Type B pancreatic cell (in vitro differentiated cells): ENCODE measurements at regions not wholly inside any gene's neighbourhood (a gene's known extent, or its start where the extent isn't known, plus 50 kb on each side); places are given as distances from the start of the nearest gene placed in this dataset.

ENCODE experiments used
- DNase-seq: peaks from one replicate; pipeline ENCODE4 v3.0.0; 2021; ENCODE audit warnings: mixed read lengths; ENCODE audit not compliant: unreplicated experiment; ENCODE audit errors: extremely low spot score
- H3K27ac Mint-ChIP-seq: 2 replicates; pipeline ENCODE4 v1.8.0; 2021; ENCODE audit warnings: mild to moderate bottlenecking, mixed read lengths
- H3K27me3 Mint-ChIP-seq: 2 replicates; pipeline ENCODE4 v1.8.0; 2021; ENCODE audit warnings: mixed read lengths
- H3K36me3 Mint-ChIP-seq: 2 replicates; pipeline ENCODE4 v1.8.0; 2021; ENCODE audit warnings: mixed read lengths
- H3K4me1 Mint-ChIP-seq: one replicate; pipeline ENCODE4 v1.8.0; 2021; ENCODE audit warnings: mixed read lengths; ENCODE audit not compliant: unreplicated experiment
- H3K4me3 Mint-ChIP-seq: 2 replicates; pipeline ENCODE4 v1.8.0; 2021; ENCODE audit warnings: mild to moderate bottlenecking, mixed read lengths
- H3K9me3 Mint-ChIP-seq: 2 replicates; pipeline ENCODE4 v1.8.0; 2021; ENCODE audit warnings: mixed read lengths
- TF ChIP-seq, protein P1 (sequence below): fragments of 200-600 bp; sonication (generic); conservative IDR thresholded peaks from 2 replicates; pipeline ENCODE4 v1.5.0; 2021; ENCODE audit warnings: antibody characterized with exemption, mild to moderate bottlenecking

DNA sequence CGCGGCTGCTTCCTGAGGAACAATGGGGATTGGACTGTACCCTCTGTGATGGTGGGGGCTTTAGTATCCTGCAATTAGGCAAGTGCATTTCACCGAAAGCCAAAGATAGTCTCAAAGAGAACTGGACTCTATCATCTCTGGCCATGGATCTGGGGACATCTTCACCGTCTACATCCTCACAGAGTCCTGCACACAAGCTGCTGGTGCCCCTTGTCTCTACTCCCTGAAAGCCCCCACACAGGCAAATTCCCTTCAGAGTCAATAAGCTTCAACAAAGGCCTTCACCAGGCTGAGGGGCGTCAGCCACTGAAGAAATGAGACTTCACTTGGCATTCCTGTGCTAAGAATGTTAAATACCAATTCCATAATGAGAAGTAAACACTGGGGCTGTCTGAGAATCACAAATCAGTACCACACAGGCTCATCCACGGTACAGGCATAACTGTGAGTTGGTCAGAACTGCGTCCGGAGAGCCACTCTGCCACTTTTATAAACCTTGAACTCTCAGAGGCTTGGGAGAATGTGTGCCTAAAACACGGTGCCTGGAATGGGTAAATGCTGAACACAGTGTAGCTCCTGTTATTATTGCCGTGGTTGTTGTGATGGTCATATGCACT is 432.7 kb downstream of the ZNF521 start:
- Mint-ChIP-seq H3K27me3 (peaks cover 19% of the 10 kb centered on the region), H3K27ac (no peak overlapping the region), H3K4me3 (no peak overlapping the region), H3K36me3 (no peaks in the 10 kb centered on the region), H3K9me3 (no peaks in the 10 kb centered on the region), H3K4me1 (peaks cover 8% of the 10 kb centered on the region)
- DNase-seq = no peak
- TF ChIP-seq, protein P1, sequence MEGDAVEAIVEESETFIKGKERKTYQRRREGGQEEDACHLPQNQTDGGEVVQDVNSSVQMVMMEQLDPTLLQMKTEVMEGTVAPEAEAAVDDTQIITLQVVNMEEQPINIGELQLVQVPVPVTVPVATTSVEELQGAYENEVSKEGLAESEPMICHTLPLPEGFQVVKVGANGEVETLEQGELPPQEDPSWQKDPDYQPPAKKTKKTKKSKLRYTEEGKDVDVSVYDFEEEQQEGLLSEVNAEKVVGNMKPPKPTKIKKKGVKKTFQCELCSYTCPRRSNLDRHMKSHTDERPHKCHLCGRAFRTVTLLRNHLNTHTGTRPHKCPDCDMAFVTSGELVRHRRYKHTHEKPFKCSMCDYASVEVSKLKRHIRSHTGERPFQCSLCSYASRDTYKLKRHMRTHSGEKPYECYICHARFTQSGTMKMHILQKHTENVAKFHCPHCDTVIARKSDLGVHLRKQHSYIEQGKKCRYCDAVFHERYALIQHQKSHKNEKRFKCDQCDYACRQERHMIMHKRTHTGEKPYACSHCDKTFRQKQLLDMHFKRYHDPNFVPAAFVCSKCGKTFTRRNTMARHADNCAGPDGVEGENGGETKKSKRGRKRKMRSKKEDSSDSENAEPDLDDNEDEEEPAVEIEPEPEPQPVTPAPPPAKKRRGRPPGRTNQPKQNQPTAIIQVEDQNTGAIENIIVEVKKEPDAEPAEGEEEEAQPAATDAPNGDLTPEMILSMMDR = no peak

DNA sequence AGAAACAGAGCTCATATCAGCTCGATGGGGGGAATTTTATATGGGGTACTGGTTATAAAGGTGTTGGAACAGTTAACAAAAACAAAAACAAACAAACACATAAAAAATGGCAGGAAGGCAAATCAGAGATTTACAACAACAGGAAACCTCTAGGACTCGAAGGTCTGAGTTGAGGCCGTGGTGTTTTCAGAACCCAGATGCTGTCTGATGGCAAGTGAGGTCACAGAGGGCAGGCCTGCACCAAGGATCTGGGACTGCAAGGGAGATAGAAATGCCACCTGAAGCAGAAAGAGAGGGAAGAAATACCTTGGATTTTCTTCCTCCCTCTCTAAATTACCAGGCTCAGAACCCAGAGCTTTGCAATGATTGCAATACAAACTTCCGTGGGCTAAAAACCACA is 429.5 kb downstream of the ZNF521 start:
- Mint-ChIP-seq H3K27me3 (peaks cover 39% of the 10 kb centered on the region), H3K27ac (no peak overlapping the region), H3K36me3 (no peaks in the 10 kb centered on the region), H3K4me1 (peaks cover 3% of the 10 kb centered on the region), H3K4me3 (no peak overlapping the region), H3K9me3 (no peaks in the 10 kb centered on the region)
- no peak for DNase-seq
- TF ChIP-seq, protein P1 = no peak

DNA sequence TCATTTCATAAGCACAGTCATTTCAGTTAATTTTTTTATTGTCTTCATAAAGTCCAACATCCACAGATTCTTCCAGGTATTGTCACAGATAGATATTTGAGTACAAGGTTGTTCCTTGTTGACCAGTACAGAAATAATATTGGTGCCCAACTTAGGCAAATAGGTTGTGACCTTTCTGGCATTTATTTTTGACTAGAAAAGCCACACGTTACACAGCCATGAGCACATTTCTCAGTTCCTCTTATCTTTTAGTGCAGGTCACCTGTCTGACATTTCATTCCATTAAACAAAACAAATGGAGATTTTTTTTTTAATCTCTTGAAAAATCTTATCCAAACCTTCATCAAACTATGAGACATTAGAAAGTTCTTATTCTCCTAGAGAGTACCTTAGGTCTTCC is 428.8 kb downstream of the ZNF521 start:
- no peak for DNase-seq
- Mint-ChIP-seq H3K4me3 (no peak overlapping the region), H3K36me3 (no peaks in the 10 kb centered on the region), H3K27ac (no peak overlapping the region), H3K27me3 (peaks cover 38% of the 10 kb centered on the region), H3K4me1 (peaks cover 5% of the 10 kb centered on the region), H3K9me3 (no peaks in the 10 kb centered on the region)
- TF ChIP-seq, protein P1 = no peak

DNA sequence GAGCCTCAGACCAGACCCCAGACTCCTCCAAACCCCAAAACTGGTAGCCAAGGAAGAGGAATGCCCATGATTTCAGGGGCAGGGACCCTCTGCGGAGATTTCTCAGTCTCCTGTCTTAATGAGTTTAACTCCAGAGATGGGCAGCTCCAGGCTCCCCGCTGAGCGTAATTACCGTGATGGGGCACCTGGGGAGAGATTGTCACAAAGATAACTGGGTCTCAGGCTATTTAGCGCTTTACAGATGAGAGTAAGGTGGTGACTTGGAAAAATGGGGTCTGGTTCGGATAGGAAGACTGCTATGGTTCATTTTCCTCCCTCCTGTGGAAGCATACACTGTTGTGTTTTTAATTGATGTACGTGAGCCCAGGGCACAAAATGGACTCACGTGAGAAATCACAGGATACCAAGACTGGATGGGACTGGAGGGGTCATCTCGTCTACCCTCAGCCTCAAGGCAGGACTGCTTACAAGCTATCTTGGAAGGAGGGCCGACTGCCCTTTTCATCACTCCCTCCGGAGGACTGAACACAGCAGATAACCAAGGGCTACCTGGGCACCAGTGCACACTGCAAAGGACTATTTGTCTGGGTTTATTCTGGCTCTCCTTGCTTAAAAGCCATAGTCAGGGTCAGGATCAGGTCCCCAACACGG is 427.8 kb downstream of the ZNF521 start:
- H3K4me3 Mint-ChIP-seq = no peak overlapping the region
- no peaks in the 10 kb centered on the region for H3K9me3 Mint-ChIP-seq
- peaks cover 39% of the 10 kb centered on the region for H3K27me3 Mint-ChIP-seq
- TF ChIP-seq, protein P1 = no peak
- no peaks in the 10 kb centered on the region for H3K36me3 Mint-ChIP-seq
- DNase-seq = no peak
- H3K27ac Mint-ChIP-seq = no peak overlapping the region
- H3K4me1 Mint-ChIP-seq = peaks cover 6% of the 10 kb centered on the region

DNA sequence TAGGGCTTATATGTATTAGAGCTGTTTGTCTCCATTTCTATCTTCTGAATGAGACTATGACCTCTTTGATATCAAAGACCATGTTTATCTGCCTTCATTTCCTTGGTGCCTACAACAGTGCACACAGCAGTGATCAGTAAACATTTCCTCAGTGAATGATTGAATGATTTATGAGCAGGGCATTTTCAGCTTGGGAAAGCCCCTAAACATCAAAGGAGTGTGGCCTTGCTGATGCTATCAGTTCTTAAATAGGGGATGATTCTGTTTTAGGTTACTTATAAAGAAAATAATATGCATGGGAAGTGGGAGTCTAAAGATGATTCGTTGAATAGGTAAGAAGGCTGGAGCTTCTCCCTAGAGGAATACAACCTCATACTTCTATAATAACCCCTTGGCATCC is 425.3 kb downstream of the ZNF521 start:
- Mint-ChIP-seq H3K27me3 (peaks cover 43% of the 10 kb centered on the region), H3K27ac (no peak overlapping the region), H3K9me3 (peaks cover 4% of the 10 kb centered on the region), H3K36me3 (no peaks in the 10 kb centered on the region), H3K4me3 (no peak overlapping the region), H3K4me1 (peaks cover 18% of the 10 kb centered on the region)
- TF ChIP-seq, protein P1 = no peak
- no peak for DNase-seq
